Stimulated activated CD4-positive, alpha-beta T cell treated with anti-CD3 and anti-CD28 coated beads, Interleukin-12 subunit alpha, Interleukin-12 subunit beta, amount 100 ng/mL, for 48 hours (primary cell): ENCODE measurements at regions not wholly inside any gene's neighbourhood (a gene's known extent, or its start where the extent isn't known, plus 50 kb on each side); places are given as distances from the start of the nearest gene placed in this dataset.

Source experiments
- DNase-seq, 3 donors: peaks; one replicate each; pipeline ENCODE4 v3.0.0-alpha.2; 2020; ENCODE audit warnings: low read depth in 2 of 3, low spot score in 1 of 3

- DNase-seq: no peak
These were observed 860.7 kb downstream of the PCDH7 start for GRCh38 chr4:31580843-31581242.

GRCh38 chr4:31585503-31585902, 865.3 kb downstream of the PCDH7 start:
- DNase-seq: no peak

GRCh38 chr4:31592293-31592692, 872.1 kb downstream of the PCDH7 start:
- DNase-seq: no peak

GRCh38 chr4:31595496-31595895, 875.3 kb downstream of the PCDH7 start:
- no peak for DNase-seq

- DNase-seq: no peak
These were observed 878.5 kb downstream of the PCDH7 start for GRCh38 chr4:31598639-31599038.

GRCh38 chr4:31601793-31602192, 881.6 kb downstream of the PCDH7 start:
- DNase-seq: no peak

- no peak for DNase-seq
These were observed 893.9 kb downstream of the PCDH7 start for GRCh38 chr4:31613946-31614623.

- no peak for DNase-seq
These were observed 897.5 kb downstream of the PCDH7 start for GRCh38 chr4:31617667-31618066.

GRCh38 chr4:31620476-31620875, 900.3 kb downstream of the PCDH7 start:
- no peak for DNase-seq

GRCh38 chr4:31645236-31645635, 925.1 kb downstream of the PCDH7 start:
- DNase-seq: no peak

GRCh38 chr4:31647786-31648185, 927.6 kb downstream of the PCDH7 start:
- DNase-seq: no peak

GRCh38 chr4:31649878-31650277, 929.7 kb downstream of the PCDH7 start:
- DNase-seq: no peak

GRCh38 chr4:31651541-31651940, 931.4 kb downstream of the PCDH7 start:
- DNase-seq: no peak

- no peak for DNase-seq
These were observed 935.2 kb downstream of the PCDH7 start for GRCh38 chr4:31655328-31655727.

GRCh38 chr4:31657859-31658570, 937.8 kb downstream of the PCDH7 start:
- no peak for DNase-seq

- DNase-seq: no peak
These were observed 940.7 kb downstream of the PCDH7 start for GRCh38 chr4:31660916-31661315.

GRCh38 chr4:31662951-31663350, 942.8 kb downstream of the PCDH7 start:
- DNase-seq: no peak

- no peak for DNase-seq
These were observed 947.5 kb downstream of the PCDH7 start for GRCh38 chr4:31667686-31668085.

- DNase-seq: no peak
These were observed 954.3 kb downstream of the PCDH7 start for GRCh38 chr4:31674313-31674947.

GRCh38 chr4:31678356-31678755, 958.2 kb downstream of the PCDH7 start:
- DNase-seq: no peak

GRCh38 chr4:31682796-31683195, 962.6 kb downstream of the PCDH7 start:
- DNase-seq: no peak

GRCh38 chr4:31687717-31688342, 967.7 kb downstream of the PCDH7 start:
- DNase-seq: no peak
